Sigmoid colon (tissue), 6 donors: ENCODE measurements at regions not wholly inside any gene's neighbourhood (a gene's known extent, or its start where the extent isn't known, plus 50 kb on each side); places are given as distances from the start of the nearest gene placed in this dataset.

Experiments
- DNase-seq: peaks from one replicate; pipeline ENCODE4 v3.0.0-alpha.2; 2019
- H3K27ac ChIP-seq, 4 donors: fragments of 200-600 bp; sonication (generic); one replicate each; pipeline ENCODE4 v1.5.1; 2016 to 2019; ENCODE audit warnings: mild to moderate bottlenecking in 1 of 4
- H3K27me3 ChIP-seq, 3 donors: fragments of 200-600 bp; sonication (generic); one replicate each; pipeline ENCODE4 v1.5.1; 2019; ENCODE audit warnings: mild to moderate bottlenecking in 1 of 3
- H3K36me3 ChIP-seq, 4 donors: fragments of 200-600 bp; sonication (generic); one replicate each; pipeline ENCODE4 v1.5.1; 2016 to 2019
- H3K4me1 ChIP-seq, 4 donors: fragments of 200-600 bp; sonication (generic); one replicate each; pipeline ENCODE4 v1.5.1; 2017 to 2019
- H3K4me3 ChIP-seq, 4 donors: fragments of 200-600 bp; sonication (generic); one replicate each; pipeline ENCODE4 v1.5.1; 2017 to 2019; ENCODE audit warnings: mild to moderate bottlenecking in 2 of 4, moderate library complexity in 1 of 4
- H3K9me3 ChIP-seq, 4 donors: fragments of 200-600 bp in 3 of 4; sonication (generic) in 3 of 4; one replicate each; pipeline versions ENCODE4 v1.5.1 to v1.6.1; 2013 to 2019
- CTCF ChIP-seq, 4 experiments: fragments of 450-650 bp in 3 of 4; fragments of 200-600 bp in 1 of 4; IDR thresholded peaks; one replicate each; pipeline ENCODE4 v1.5.1; 2016 to 2019; ENCODE audit warnings: antibody characterized with exemption in 4 of 4, mild to moderate bottlenecking in 3 of 4, moderate library complexity in 2 of 4
- EP300 ChIP-seq, 4 donors: sonication (generic); formaldehyde crosslinking; IDR thresholded peaks; one replicate each; pipeline ENCODE4 v1.6.1; 2017; ENCODE audit warnings: antibody characterized with exemption in 4 of 4
- POLR2A ChIP-seq, 2 donors: fragments of 450-650 bp; IDR thresholded peaks; one replicate each; pipeline ENCODE4 v1.6.1; 2016; ENCODE audit warnings: antibody characterized with exemption in 2 of 2, mild to moderate bottlenecking in 2 of 2, moderate library complexity in 2 of 2
- POLR2AphosphoS5 ChIP-seq, 4 donors: sonication (generic); formaldehyde crosslinking; IDR thresholded peaks; one replicate each; pipeline ENCODE4 v1.6.1; 2017; ENCODE audit warnings: antibody characterized with exemption in 4 of 4
- WGBS, 2 donors: extraction: QIAGEN DNeasy Blood & Tissue Kit; methylation state at CpG; one replicate each; pipeline ENCODE4 v1.1.7; 2013; 5-methylcytosine and 5-hydroxymethylcytosine counted together
- intact Hi-C: fragments of 100-400 bp; cut with DNase I; formaldehyde crosslinking; loops from one replicate; pipeline ENCODE4 v1.15.1; 2023
- donor health status: healthy with polysubstance abuse.
- donor health status: healthy.

DNA sequence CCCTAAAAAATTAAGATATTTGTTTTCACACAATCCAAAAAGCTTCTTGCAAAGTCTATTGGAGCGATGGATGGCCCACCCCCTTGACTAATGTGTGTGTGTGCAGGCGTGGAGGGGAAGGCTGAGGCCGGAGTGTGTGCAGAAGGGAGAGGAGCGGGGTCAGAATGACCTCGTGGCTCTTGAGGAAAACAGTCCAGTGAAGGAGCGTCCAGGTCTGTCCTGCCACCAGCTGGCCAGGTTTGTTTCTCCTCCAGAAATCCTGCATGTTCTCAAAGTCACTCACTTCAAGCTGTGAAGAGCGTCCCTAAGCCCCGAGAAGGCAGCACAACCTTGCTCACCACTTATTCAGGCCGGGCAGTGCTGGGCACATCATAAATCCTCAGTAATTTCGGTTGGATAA is 69.5 kb upstream of the SSX2IP start:
- Histone ChIP-seq H3K27ac (no peak overlapping the region), H3K9me3 (no peaks in the 10 kb centered on the region), H3K4me1 (peaks cover 0 to 6% (median 0%) of the 10 kb centered on the region in 4 donors), H3K36me3 (no peaks in the 10 kb centered on the region), H3K27me3 (no peaks in the 10 kb centered on the region), H3K4me3 (no peak overlapping the region)
- DNase-seq, result no peak
- TF ChIP-seq EP300 (IDR thresholded peaks at IDR 0.05) (no peak), POLR2AphosphoS5 (IDR thresholded peaks at IDR 0.05) (no peak), CTCF (IDR thresholded peaks at IDR 0.05) (no peak), POLR2A (IDR thresholded peaks at IDR 0.05) (no peak)
- intact Hi-C loops, result loop anchor here (10.0 kb wide), 1 partner anchor 285 kb away; the partner anchor contains the start of gene RPF1
- 85 to 86% methylated on average over 10 of the region's 10 CpGs for WGBS, 2 donors

DNA sequence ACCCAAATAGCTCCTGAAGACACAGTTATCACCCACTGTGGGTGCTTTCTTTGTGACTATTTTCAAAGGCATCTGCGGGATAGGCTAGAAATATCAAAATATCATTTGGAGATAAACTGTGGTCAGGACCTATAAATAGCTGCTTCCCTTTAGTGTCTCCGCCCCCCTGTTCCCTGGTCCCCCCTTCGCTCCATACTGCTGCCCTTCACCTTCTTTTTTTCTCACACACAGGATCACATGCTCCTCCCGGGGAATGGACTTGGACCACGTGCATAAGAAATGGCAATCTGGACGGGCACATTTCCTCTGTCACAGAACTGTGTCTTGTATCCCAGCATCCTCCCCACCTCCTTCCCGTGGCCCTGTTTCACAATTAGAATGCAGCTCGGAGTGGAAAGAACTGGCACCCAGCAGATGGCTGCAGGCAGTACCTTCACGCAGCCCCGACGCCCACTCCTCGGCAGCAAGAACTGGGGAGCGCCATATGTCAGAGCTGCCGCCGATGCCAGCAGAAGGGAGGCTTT is 68.8 kb upstream of the SSX2IP start:
- WGBS, 2 donors, result 30 to 31% methylated on average over 15 of the region's 15 CpGs
- intact Hi-C loops, result loop anchor here (10.0 kb wide), 1 partner anchor 284 kb away; the partner anchor contains the start of gene RPF1
- Histone ChIP-seq H3K36me3 (no peaks in the 10 kb centered on the region), H3K4me3 (peak overlapping the region in 2 of 4 donors; percentile 1 to 22), H3K27ac (peak overlapping the region in 1 of 4 donors; percentile 21), H3K4me1 (peaks cover 0 to 6% (median 0%) of the 10 kb centered on the region in 4 donors), H3K27me3 (no peaks in the 10 kb centered on the region), H3K9me3 (no peaks in the 10 kb centered on the region)
- no peak for DNase-seq
- TF ChIP-seq CTCF (IDR thresholded peaks at IDR 0.05) (no peak), POLR2AphosphoS5 (IDR thresholded peaks at IDR 0.05) (no peak), POLR2A (IDR thresholded peaks at IDR 0.05) (no peak), EP300 (IDR thresholded peaks at IDR 0.05) (no peak)

GRCh38 chr1:84758476-84758875 is 68.2 kb upstream of the SSX2IP start:
- Histone ChIP-seq H3K9me3 (no peaks in the 10 kb centered on the region), H3K27ac (no peak overlapping the region), H3K4me3 (no peak overlapping the region), H3K36me3 (no peaks in the 10 kb centered on the region), H3K4me1 (peaks cover 0 to 9% (median 0%) of the 10 kb centered on the region in 4 donors), H3K27me3 (no peaks in the 10 kb centered on the region)
- TF ChIP-seq EP300 (IDR thresholded peaks at IDR 0.05) (no peak), POLR2AphosphoS5 (IDR thresholded peaks at IDR 0.05) (no peak), CTCF (IDR thresholded peaks at IDR 0.05) (no peak), POLR2A (IDR thresholded peaks at IDR 0.05) (no peak)
- no peak for DNase-seq
- WGBS, 2 donors, result 66 to 75% methylated on average over 3 of the region's 3 CpGs
- intact Hi-C loops, result loop anchor here (10.0 kb wide), 1 partner anchor 284 kb away; the partner anchor contains the start of gene RPF1

- Histone ChIP-seq H3K27ac (no peak overlapping the region), H3K4me1 (peaks cover 0 to 14% (median 1%) of the 10 kb centered on the region in 4 donors), H3K27me3 (no peaks in the 10 kb centered on the region), H3K36me3 (no peaks in the 10 kb centered on the region), H3K4me3 (no peak overlapping the region), H3K9me3 (no peaks in the 10 kb centered on the region)
- 84 to 90% methylated on average over 4 of the region's 4 CpGs for WGBS, 2 donors
- intact Hi-C loops, result loop anchor here (10.0 kb wide), 1 partner anchor 282 kb away; the partner anchor contains the start of gene RPF1
- no peak for TF ChIP-seq POLR2AphosphoS5 (IDR thresholded peaks at IDR 0.05)
- no peak for TF ChIP-seq EP300 (IDR thresholded peaks at IDR 0.05)
- TF ChIP-seq CTCF (IDR thresholded peaks at IDR 0.05), result no peak
- TF ChIP-seq POLR2A (IDR thresholded peaks at IDR 0.05), result no peak
- no peak for DNase-seq
Measured at GRCh38 chr1:84757301-84757700, 67.0 kb upstream of the SSX2IP start.
